HepG2 (cell line): ENCODE measurements at regions not wholly inside any gene's neighbourhood (a gene's known extent, or its start where the extent isn't known, plus 50 kb on each side); places are given as distances from the start of the nearest gene placed in this dataset.

Source experiments
- POLR2A ChIP-seq, 2 experiments: IDR thresholded peaks; 2 replicates each; pipeline ENCODE4 v1.6.1; 2011; ENCODE audit warnings: low read depth in 2 of 2, low read length in 2 of 2, mild to moderate bottlenecking in 1 of 2, moderate library complexity in 1 of 2; ENCODE audit not compliant: insufficient read depth in 1 of 2
- POLR2AphosphoS5 ChIP-seq: IDR thresholded peaks from 2 replicates; pipeline ENCODE4 v1.6.1; 2012; ENCODE audit warnings: low read depth, low read length
- ZNF329 ChIP-seq: sonication (generic); formaldehyde crosslinking; IDR thresholded peaks from 2 replicates; pipeline ENCODE4 v1.9.0; 2021; ENCODE audit warnings: low read depth, mild to moderate bottlenecking, missing genetic modification reagents
- ZNF337 ChIP-seq: sonication (generic); formaldehyde crosslinking; IDR thresholded peaks from 2 replicates; pipeline ENCODE4 v1.5.1; 2020; ENCODE audit warnings: missing genetic modification reagents, low read depth, mild to moderate bottlenecking, borderline replicate concordance

DNA sequence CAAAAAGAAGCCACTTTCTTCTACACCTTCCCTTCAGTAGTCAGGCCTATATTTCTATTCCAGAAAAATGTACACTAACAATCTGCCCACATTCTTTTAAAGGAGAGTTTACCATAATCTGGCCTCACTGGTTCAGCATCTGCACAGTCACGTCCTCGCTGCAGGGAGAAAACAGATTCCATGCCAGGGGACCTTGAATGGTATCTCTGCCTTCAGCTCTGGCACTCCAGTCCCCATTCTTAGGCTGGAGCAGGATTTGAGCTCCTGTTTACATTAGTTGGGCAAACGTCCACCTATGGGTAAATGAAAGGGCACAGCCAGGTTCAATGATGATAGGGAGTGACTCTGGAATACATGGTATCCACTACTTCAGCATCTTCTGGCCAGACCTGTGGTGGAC is 371.0 kb upstream of the MTPN start:
- TF ChIP-seq POLR2A (IDR thresholded peaks at IDR 0.05; ENCODE audit: insufficient read depth in 1 of 2, low read depth in 2 of 2, low read length in 2 of 2) (no peak), ZNF337 (no peak), POLR2AphosphoS5 (no peak), ZNF329 (CRISPR knock-in tag) (no peak)
